GM23248 (cell line): ENCODE measurements at regions not wholly inside any gene's neighbourhood (a gene's known extent, or its start where the extent isn't known, plus 50 kb on each side); places are given as distances from the start of the nearest gene placed in this dataset.
A peak's percentile ranks its signal among the peaks of the same experiment; 100 is the strongest.

Experiments
- DNase-seq: peaks from one replicate; pipeline ENCODE4 v3.0.0-alpha.2; 2015
- H2AFZ ChIP-seq: fragments of 200-600 bp; sonication (generic); 2 replicates; pipeline ENCODE4 v1.6.1; 2016; ENCODE audit warnings: antibody characterized with exemption
- H3F3A ChIP-seq: fragments of 200-600 bp; sonication (generic); 2 replicates; pipeline ENCODE4 v1.6.1; 2016; ENCODE audit warnings: mild to moderate bottlenecking, antibody characterized with exemption, mixed run types; ENCODE audit not compliant: insufficient read depth
- H3K27ac ChIP-seq: fragments of 200-600 bp; sonication (generic); 2 replicates; pipeline ENCODE4 v1.5.1; 2016; ENCODE audit warnings: mild to moderate bottlenecking
- H3K27me3 ChIP-seq: fragments of 200-600 bp; sonication (generic); replicated peaks from 2 replicates; pipeline ENCODE4 v1.6.1; 2016; ENCODE audit warnings: mild to moderate bottlenecking; ENCODE audit not compliant: insufficient read depth
- H3K36me3 ChIP-seq: fragments of 200-600 bp; sonication (generic); 2 replicates; pipeline ENCODE4 v1.6.1; 2016; ENCODE audit warnings: low read depth, mild to moderate bottlenecking
- H3K4me1 ChIP-seq: fragments of 200-600 bp; sonication (generic); 2 replicates; pipeline ENCODE4 v1.6.1; 2016; ENCODE audit warnings: mild to moderate bottlenecking; ENCODE audit not compliant: insufficient read depth
- H3K4me2 ChIP-seq: fragments of 200-600 bp; sonication (generic); one replicate; pipeline ENCODE4 v1.6.1; 2016; ENCODE audit warnings: mild to moderate bottlenecking; ENCODE audit not compliant: unreplicated experiment
- H3K4me3 ChIP-seq: fragments of 200-600 bp; sonication (generic); 2 replicates; pipeline ENCODE4 v1.5.1; 2016; ENCODE audit warnings: mild to moderate bottlenecking
- H3K79me2 ChIP-seq: fragments of 200-600 bp; sonication (generic); 2 replicates; pipeline ENCODE4 v1.6.1; 2016; ENCODE audit warnings: mild to moderate bottlenecking; ENCODE audit not compliant: insufficient read depth
- H3K9ac ChIP-seq: fragments of 200-600 bp; sonication (generic); 2 replicates; pipeline ENCODE4 v1.6.1; 2016; ENCODE audit warnings: mild to moderate bottlenecking
- H3K9me2 ChIP-seq: fragments of 200-600 bp; sonication (generic); 2 replicates; pipeline ENCODE4 v1.6.1; 2016; ENCODE audit warnings: mixed run types, mild to moderate bottlenecking, moderate library complexity; ENCODE audit not compliant: insufficient read depth
- H3K9me3 ChIP-seq: fragments of 200-600 bp; sonication (generic); one replicate; pipeline ENCODE4 v1.6.1; 2017; ENCODE audit warnings: low read depth
- H4K20me1 ChIP-seq: fragments of 200-600 bp; sonication (generic); 2 replicates; pipeline ENCODE4 v1.6.0; 2016; ENCODE audit not compliant: insufficient read depth
- EZH2 ChIP-seq: fragments of 200-600 bp; sonication (generic); IDR thresholded peaks from 2 replicates; pipeline ENCODE4 v1.6.1; 2018; ENCODE audit warnings: antibody characterized with exemption, mild to moderate bottlenecking; ENCODE audit not compliant: insufficient read depth, poor library complexity, severe bottlenecking
- EZH2phosphoT487 ChIP-seq: fragments of 200-600 bp; sonication (generic); IDR thresholded peaks from 2 replicates; pipeline ENCODE4 v1.6.1; 2018; ENCODE audit warnings: antibody characterized with exemption, moderate library complexity, mild to moderate bottlenecking, low read depth; ENCODE audit not compliant: insufficient read depth
- WGBS, 2 experiments: methylation state at CpG; one replicate each; pipeline ENCODE4 v1.1.6; 2015 to 2017; ENCODE audit warnings: low lambda C conversion rate in 2 of 2, low coverage in 1 of 2; ENCODE audit errors: missing lambda C conversion rate in 2 of 2; 5-methylcytosine and 5-hydroxymethylcytosine counted together
- in situ Hi-C: fragments of 300-500 bp; cut with MboI; formaldehyde crosslinking; loops from 2 replicates; pipeline ENCODE4 v1.15.0; 2020

- Histone ChIP-seq H2AFZ (no peak overlapping the region), H3K9ac (no peak overlapping the region), H3K4me3 (no peak overlapping the region), H3F3A (no peaks in the 10 kb centered on the region), H3K27ac (no peak overlapping the region), H3K4me1 (no peaks in the 10 kb centered on the region), H3K4me2 (no peak overlapping the region), H3K9me3 (no peaks in the 10 kb centered on the region), H4K20me1 (no peaks in the 10 kb centered on the region), H3K27me3 (peaks cover 14% of the 10 kb centered on the region), H3K79me2 (no peaks in the 10 kb centered on the region), H3K36me3 (no peaks in the 10 kb centered on the region), H3K9me2 (no peaks in the 10 kb centered on the region)
- in situ Hi-C loops = no loop called here
- TF ChIP-seq EZH2 = no peak
- TF ChIP-seq EZH2phosphoT487 = no peak
- no peak for DNase-seq
These were observed 155.3 kb upstream of the ATP2B1 start for GRCh38 chr12:89863968-89864367.

GRCh38 chr12:89863493-89863938 lies 154.9 kb upstream of the ATP2B1 start:
- Histone ChIP-seq H3K9me2 (no peaks in the 10 kb centered on the region), H3K9ac (no peak overlapping the region), H3K27me3 (peaks cover 19% of the 10 kb centered on the region), H3F3A (no peaks in the 10 kb centered on the region), H3K4me2 (no peak overlapping the region), H3K9me3 (no peaks in the 10 kb centered on the region), H4K20me1 (no peaks in the 10 kb centered on the region), H3K36me3 (no peaks in the 10 kb centered on the region), H3K27ac (no peak overlapping the region), H3K4me1 (no peaks in the 10 kb centered on the region), H3K4me3 (no peak overlapping the region), H2AFZ (no peak overlapping the region), H3K79me2 (no peaks in the 10 kb centered on the region)
- no peak for DNase-seq
- in situ Hi-C loops = no loop called here
- 90 to 91% methylated on average over 7 of the region's 7 CpGs for WGBS, 2 experiments
- no peak for TF ChIP-seq EZH2
- TF ChIP-seq EZH2phosphoT487 = no peak

- TF ChIP-seq EZH2phosphoT487 = no peak
- no peak for TF ChIP-seq EZH2
- Histone ChIP-seq H3K9ac (no peak overlapping the region), H3K9me2 (no peaks in the 10 kb centered on the region), H4K20me1 (no peaks in the 10 kb centered on the region), H3K9me3 (no peaks in the 10 kb centered on the region), H3K27me3 (peaks cover 26% of the 10 kb centered on the region), H3K27ac (no peak overlapping the region), H3K79me2 (no peaks in the 10 kb centered on the region), H3K4me1 (no peaks in the 10 kb centered on the region), H3K36me3 (no peaks in the 10 kb centered on the region), H2AFZ (peak overlapping the region; percentile 61), H3K4me2 (no peak overlapping the region), H3F3A (no peaks in the 10 kb centered on the region), H3K4me3 (no peak overlapping the region; the same call in 1 of the 2 replicates)
- WGBS, 2 experiments = 71 to 77% methylated on average over 7 of the region's 7 CpGs
- in situ Hi-C loops = no loop called here
- DNase-seq = no peak
These were observed 154.1 kb upstream of the ATP2B1 start for GRCh38 chr12:89862511-89863445.

GRCh38 chr12:89861086-89861485 lies 152.4 kb upstream of the ATP2B1 start:
- H3K27me3 ChIP-seq = peaks cover 29% of the 10 kb centered on the region
- H3K4me2 ChIP-seq = no peak overlapping the region
- H3K79me2 ChIP-seq = no peaks in the 10 kb centered on the region
- no peaks in the 10 kb centered on the region for H3K36me3 ChIP-seq
- 81 to 84% methylated on average over 3 of the region's 3 CpGs for WGBS, 2 experiments
- H3K9me3 ChIP-seq = no peaks in the 10 kb centered on the region
- H3K9me2 ChIP-seq = no peaks in the 10 kb centered on the region
- no peak for DNase-seq
- H3F3A ChIP-seq = no peaks in the 10 kb centered on the region
- no peak overlapping the region for H2AFZ ChIP-seq
- in situ Hi-C loops = no loop called here
- TF ChIP-seq EZH2phosphoT487 = no peak
- no peak for TF ChIP-seq EZH2
- no peaks in the 10 kb centered on the region for H4K20me1 ChIP-seq
- H3K27ac ChIP-seq = no peak overlapping the region
- no peaks in the 10 kb centered on the region for H3K4me1 ChIP-seq
- H3K9ac ChIP-seq = no peak overlapping the region
- H3K4me3 ChIP-seq = no peak overlapping the region
